ENCODE measurements at regions not wholly inside any gene's neighbourhood (a gene's known extent, or its start where the extent isn't known, plus 50 kb on each side); places are given as distances from the start of the nearest gene placed in this dataset.

DNA sequence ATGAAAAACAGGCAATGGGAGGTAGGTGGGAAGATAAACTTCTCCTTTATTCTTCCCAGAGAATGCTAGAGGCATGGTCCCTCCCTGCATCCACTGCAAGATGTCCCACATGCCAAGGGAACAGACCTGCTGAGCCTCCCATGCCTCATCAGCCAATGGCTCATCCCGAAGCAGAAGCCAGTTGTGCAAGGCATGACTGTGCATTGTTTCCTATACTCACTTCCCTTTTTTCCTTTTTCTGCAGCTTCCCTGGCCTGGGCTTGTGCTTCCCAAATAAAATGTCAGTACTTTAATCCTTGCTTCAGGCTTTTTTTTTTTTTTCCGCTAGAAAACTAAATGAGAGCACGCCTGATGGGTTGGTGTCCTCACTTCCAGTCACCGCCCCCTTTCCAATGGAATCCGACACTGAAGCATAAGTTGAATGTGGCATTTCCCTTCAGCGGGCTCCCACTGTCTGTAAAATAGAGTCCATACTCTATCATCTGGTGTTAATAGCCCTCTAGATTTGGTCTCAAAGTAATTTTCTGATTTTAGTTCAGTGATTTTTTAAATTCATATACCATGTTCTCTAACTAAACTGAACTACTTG, 239.0 kb upstream of the JADE1 start (continued):
- TF ChIP-seq, protein P1, sequence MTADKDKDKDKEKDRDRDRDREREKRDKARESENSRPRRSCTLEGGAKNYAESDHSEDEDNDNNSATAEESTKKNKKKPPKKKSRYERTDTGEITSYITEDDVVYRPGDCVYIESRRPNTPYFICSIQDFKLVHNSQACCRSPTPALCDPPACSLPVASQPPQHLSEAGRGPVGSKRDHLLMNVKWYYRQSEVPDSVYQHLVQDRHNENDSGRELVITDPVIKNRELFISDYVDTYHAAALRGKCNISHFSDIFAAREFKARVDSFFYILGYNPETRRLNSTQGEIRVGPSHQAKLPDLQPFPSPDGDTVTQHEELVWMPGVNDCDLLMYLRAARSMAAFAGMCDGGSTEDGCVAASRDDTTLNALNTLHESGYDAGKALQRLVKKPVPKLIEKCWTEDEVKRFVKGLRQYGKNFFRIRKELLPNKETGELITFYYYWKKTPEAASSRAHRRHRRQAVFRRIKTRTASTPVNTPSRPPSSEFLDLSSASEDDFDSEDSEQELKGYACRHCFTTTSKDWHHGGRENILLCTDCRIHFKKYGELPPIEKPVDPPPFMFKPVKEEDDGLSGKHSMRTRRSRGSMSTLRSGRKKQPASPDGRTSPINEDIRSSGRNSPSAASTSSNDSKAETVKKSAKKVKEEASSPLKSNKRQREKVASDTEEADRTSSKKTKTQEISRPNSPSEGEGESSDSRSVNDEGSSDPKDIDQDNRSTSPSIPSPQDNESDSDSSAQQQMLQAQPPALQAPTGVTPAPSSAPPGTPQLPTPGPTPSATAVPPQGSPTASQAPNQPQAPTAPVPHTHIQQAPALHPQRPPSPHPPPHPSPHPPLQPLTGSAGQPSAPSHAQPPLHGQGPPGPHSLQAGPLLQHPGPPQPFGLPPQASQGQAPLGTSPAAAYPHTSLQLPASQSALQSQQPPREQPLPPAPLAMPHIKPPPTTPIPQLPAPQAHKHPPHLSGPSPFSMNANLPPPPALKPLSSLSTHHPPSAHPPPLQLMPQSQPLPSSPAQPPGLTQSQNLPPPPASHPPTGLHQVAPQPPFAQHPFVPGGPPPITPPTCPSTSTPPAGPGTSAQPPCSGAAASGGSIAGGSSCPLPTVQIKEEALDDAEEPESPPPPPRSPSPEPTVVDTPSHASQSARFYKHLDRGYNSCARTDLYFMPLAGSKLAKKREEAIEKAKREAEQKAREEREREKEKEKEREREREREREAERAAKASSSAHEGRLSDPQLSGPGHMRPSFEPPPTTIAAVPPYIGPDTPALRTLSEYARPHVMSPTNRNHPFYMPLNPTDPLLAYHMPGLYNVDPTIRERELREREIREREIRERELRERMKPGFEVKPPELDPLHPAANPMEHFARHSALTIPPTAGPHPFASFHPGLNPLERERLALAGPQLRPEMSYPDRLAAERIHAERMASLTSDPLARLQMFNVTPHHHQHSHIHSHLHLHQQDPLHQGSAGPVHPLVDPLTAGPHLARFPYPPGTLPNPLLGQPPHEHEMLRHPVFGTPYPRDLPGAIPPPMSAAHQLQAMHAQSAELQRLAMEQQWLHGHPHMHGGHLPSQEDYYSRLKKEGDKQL (CRISPR knock-in tag; IDR thresholded peaks at IDR 0.05; ENCODE audit: borderline replicate concordance): no peak
- TF ChIP-seq, protein P2, sequence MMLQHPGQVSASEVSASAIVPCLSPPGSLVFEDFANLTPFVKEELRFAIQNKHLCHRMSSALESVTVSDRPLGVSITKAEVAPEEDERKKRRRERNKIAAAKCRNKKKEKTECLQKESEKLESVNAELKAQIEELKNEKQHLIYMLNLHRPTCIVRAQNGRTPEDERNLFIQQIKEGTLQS (IDR thresholded peaks at IDR 0.05): 0 out of 2 replicates have a peak, but pooled peaks have one; percentile 8
- TF ChIP-seq, protein P2 (CRISPR knock-in tag; conservative IDR thresholded peaks at IDR 0.05): no peak
- TF ChIP-seq TSC22D4 (tag; IDR thresholded peaks at IDR 0.05): no peak
